Uterus (tissue), 3 donors: ENCODE measurements at regions not wholly inside any gene's neighbourhood (a gene's known extent, or its start where the extent isn't known, plus 50 kb on each side); places are given as distances from the start of the nearest gene placed in this dataset.

Experiments used
- DNase-seq, 2 donors: peaks; one replicate each; pipeline ENCODE4 v3.0.0-alpha.2; 2019 to 2020
- H3K27ac ChIP-seq, 2 donors: fragments of 200-600 bp; sonication (generic); 1 replicate in 1 of 2; 2 replicates in 1 of 2; pipeline ENCODE4 v1.5.1; 2016 to 2018
- H3K27me3 ChIP-seq, 2 donors: fragments of 200-600 bp; sonication (generic); one replicate each; pipeline ENCODE4 v1.5.1; 2018 to 2019; ENCODE audit warnings: control low read depth in 1 of 2
- H3K36me3 ChIP-seq, 2 donors: fragments of 200-600 bp; sonication (generic); one replicate each; pipeline ENCODE4 v1.5.1; 2019; ENCODE audit warnings: control low read depth in 1 of 2
- H3K4me1 ChIP-seq, 2 donors: fragments of 200-600 bp; sonication (generic); one replicate each; pipeline ENCODE4 v1.5.1; 2018 to 2019; ENCODE audit warnings: control low read depth in 1 of 2
- H3K4me3 ChIP-seq, 2 donors: fragments of 200-600 bp; sonication (generic); 1 replicate in 1 of 2; 2 replicates in 1 of 2; pipeline ENCODE4 v1.5.1; 2018 to 2019; ENCODE audit warnings: mild to moderate bottlenecking in 1 of 2
- H3K9me3 ChIP-seq, 2 donors: fragments of 200-600 bp; sonication (generic); one replicate each; pipeline ENCODE4 v1.5.1; 2019; ENCODE audit warnings: control low read depth in 1 of 2
- CTCF ChIP-seq, 4 experiments: fragments of 200-600 bp in 2 of 4; fragments of 450-650 bp in 2 of 4; sonication (generic) in 2 of 4; IDR thresholded peaks; one replicate each; pipeline ENCODE4 v1.5.1; 2016 to 2019; ENCODE audit warnings: antibody characterized with exemption in 4 of 4, mild to moderate bottlenecking in 2 of 4, moderate library complexity in 1 of 4
- POLR2A ChIP-seq, 2 donors: fragments of 450-650 bp; IDR thresholded peaks; one replicate each; pipeline ENCODE4 v1.6.1; 2016; ENCODE audit warnings: antibody characterized with exemption in 2 of 2, mild to moderate bottlenecking in 1 of 2, moderate library complexity in 1 of 2
- intact Hi-C: fragments of 100-400 bp; cut with DNase I; formaldehyde crosslinking; loops from one replicate; pipeline ENCODE4 v1.15.1; 2023; ENCODE audit warnings: low total_unique reads
- donor health status: DM: yes; HTN: yes; CAD: no.

DNA sequence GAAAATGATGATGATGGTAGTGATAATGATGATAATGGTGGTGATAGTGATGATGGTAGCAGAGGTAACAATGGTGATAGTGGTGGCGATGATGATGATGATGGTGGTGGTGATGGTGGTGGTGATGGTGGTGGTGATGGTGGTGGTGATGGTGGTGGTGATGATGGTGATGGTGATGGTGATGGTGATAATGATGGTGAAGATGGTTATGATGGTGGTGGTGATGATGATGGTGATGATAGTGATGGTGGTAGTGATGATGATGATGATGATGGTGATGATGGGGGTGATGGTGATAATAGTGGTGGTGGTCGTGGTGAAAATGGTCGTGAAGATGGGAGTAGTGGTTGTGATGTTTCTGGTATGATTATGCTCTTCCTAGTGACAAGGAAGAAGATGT lies 581.8 kb downstream of the HS3ST4 start:
- Histone ChIP-seq H3K27me3 (no peaks in the 10 kb centered on the region), H3K4me3 (no peak overlapping the region), H3K27ac (no peak overlapping the region), H3K4me1 (no peaks in the 10 kb centered on the region), H3K36me3 (no peaks in the 10 kb centered on the region), H3K9me3 (no peaks in the 10 kb centered on the region)
- DNase-seq = no peak
- intact Hi-C loops = no loop called here
- TF ChIP-seq CTCF (IDR thresholded peaks at IDR 0.05) (no peak), POLR2A (IDR thresholded peaks at IDR 0.05) (no peak)

- H3K4me1 ChIP-seq = no peaks in the 10 kb centered on the region
- no peaks in the 10 kb centered on the region for H3K27me3 ChIP-seq
- H3K9me3 ChIP-seq = no peaks in the 10 kb centered on the region
- no peak overlapping the region for H3K27ac ChIP-seq
- DNase-seq = no peak
- TF ChIP-seq CTCF (IDR thresholded peaks at IDR 0.05) = no peak
- no peak for TF ChIP-seq POLR2A (IDR thresholded peaks at IDR 0.05)
- no peak overlapping the region for H3K4me3 ChIP-seq
- intact Hi-C loops = no loop called here
- H3K36me3 ChIP-seq = no peaks in the 10 kb centered on the region
These were observed 583.3 kb downstream of the HS3ST4 start for GRCh38 chr16:26275021-26275590.

DNA sequence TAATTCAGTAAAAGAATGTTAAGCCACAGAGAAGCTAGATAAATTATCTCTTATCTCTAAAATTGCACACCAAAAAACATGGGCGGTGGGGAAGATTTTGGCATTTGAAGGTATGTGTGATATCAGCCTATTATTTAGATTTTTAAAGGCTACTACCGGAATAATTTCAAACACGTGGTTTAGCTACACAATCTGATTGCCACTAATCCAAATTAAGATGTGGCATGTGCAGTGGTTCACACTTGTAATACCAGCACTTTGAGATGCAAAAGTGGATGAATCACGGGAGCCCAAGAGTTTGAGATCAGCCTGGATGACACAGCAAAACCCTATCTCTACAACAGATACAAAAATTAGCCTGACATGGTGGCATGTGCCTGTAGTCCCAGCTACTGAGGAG lies 584.5 kb downstream of the HS3ST4 start:
- no peak for DNase-seq
- intact Hi-C loops = no loop called here
- TF ChIP-seq POLR2A (IDR thresholded peaks at IDR 0.05) (no peak), CTCF (IDR thresholded peaks at IDR 0.05) (no peak)
- Histone ChIP-seq H3K4me1 (no peaks in the 10 kb centered on the region), H3K4me3 (no peak overlapping the region), H3K36me3 (no peaks in the 10 kb centered on the region), H3K27ac (no peak overlapping the region), H3K9me3 (no peaks in the 10 kb centered on the region), H3K27me3 (no peaks in the 10 kb centered on the region)

- no peaks in the 10 kb centered on the region for H3K9me3 ChIP-seq
- no peak overlapping the region for H3K27ac ChIP-seq
- no peaks in the 10 kb centered on the region for H3K36me3 ChIP-seq
- H3K27me3 ChIP-seq = no peaks in the 10 kb centered on the region
- TF ChIP-seq POLR2A (IDR thresholded peaks at IDR 0.05) (no peak), CTCF (IDR thresholded peaks at IDR 0.05) (no peak)
- intact Hi-C loops = no loop called here
- H3K4me1 ChIP-seq = no peaks in the 10 kb centered on the region
- DNase-seq = no peak
- H3K4me3 ChIP-seq = no peak overlapping the region
These were observed 589.8 kb downstream of the HS3ST4 start for GRCh38 chr16:26281381-26282110.

DNA sequence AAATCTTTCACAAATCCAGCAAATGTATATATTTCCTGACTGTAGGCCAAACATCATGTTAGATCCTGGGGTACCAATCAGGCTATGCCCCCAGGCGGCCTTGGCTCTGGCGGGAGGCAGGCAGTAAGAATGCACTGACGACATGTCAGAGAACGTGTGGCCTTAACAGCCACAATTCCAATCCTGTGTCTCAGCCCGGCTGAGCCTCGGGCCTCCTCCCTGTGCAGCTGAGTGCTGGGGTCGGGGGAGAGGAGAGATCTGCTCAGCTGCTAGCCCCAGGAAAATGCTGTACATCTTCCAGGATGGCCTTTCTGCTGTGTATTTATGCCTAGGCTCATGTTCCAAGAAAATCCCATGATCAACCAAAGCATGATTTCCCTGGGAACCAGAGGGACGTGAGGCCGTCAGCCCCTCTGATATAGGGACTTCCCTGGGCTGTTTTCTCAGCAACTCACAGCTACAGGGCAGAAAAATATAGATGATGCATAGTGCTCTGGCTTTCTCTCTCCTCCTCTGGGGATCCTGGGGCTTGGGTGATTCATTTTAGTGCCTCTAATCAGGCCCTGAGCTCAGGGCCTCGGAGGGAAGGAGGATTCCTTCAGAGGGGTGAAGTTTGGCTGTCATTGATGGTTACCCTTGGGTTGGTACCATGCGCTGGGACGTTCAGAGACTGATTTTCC lies 604.0 kb downstream of the HS3ST4 start:
- Histone ChIP-seq H3K36me3 (no peaks in the 10 kb centered on the region), H3K4me1 (no peaks in the 10 kb centered on the region), H3K9me3 (no peaks in the 10 kb centered on the region), H3K4me3 (no peak overlapping the region), H3K27me3 (no peaks in the 10 kb centered on the region), H3K27ac (no peak overlapping the region)
- intact Hi-C loops = no loop called here
- no peak for TF ChIP-seq CTCF (IDR thresholded peaks at IDR 0.05)
- TF ChIP-seq POLR2A (IDR thresholded peaks at IDR 0.05) = no peak
- no peak for DNase-seq
